A673 (cell line): ENCODE measurements at regions not wholly inside any gene's neighbourhood (a gene's known extent, or its start where the extent isn't known, plus 50 kb on each side); places are given as distances from the start of the nearest gene placed in this dataset.

Experiments used
- CTCF ChIP-seq: fragments of 300-800, 200-600 bp; sonication (generic); conservative IDR thresholded peaks from 2 replicates; pipeline ENCODE4 v1.5.1; 2017; ENCODE audit warnings: low read depth, mild to moderate bottlenecking, antibody characterized with exemption, low read length, moderate library complexity, mixed read lengths
- EZH2 ChIP-seq: fragments of 200-600 bp; sonication (generic); IDR thresholded peaks from 2 replicates; pipeline ENCODE4 v1.6.1; 2017; ENCODE audit warnings: borderline replicate concordance, low read depth, mild to moderate bottlenecking, mixed read lengths, antibody characterized with exemption, low read length; ENCODE audit not compliant: poor library complexity, severe bottlenecking

DNA sequence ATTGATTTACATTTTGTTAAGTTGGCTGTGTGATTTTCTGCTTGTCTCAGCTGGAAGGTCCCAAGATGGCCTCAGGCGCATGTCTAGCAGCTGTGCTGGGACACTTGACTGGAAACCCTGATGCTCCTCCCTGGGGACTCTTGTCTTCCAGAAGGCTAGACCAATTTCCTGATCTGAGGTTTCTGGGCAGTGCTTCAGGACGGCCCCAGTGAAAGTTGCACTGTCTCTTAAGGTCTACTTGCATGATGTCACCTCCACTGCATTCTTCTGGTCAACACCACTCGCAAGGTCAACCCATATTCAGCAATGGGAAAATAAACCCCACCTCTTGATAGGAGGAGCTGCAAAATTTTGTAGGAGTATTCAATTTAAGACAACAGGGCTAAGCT lies 116.0 kb downstream of the SALL1 start:
- TF ChIP-seq CTCF (no peak), EZH2 (no peak)
